Erythroblast (primary cell): ENCODE measurements at regions not wholly inside any gene's neighbourhood (a gene's known extent, or its start where the extent isn't known, plus 50 kb on each side); places are given as distances from the start of the nearest gene placed in this dataset.

ENCODE experiments used
- GATA1 ChIP-seq: IDR thresholded peaks from 2 replicates; pipeline ENCODE4 v1.6.1; 2011; ENCODE audit warnings: low read depth, mild to moderate bottlenecking, control low read depth, low read length, moderate library complexity
- POLR2A ChIP-seq: IDR thresholded peaks from 2 replicates; pipeline ENCODE4 v1.6.1; 2011; ENCODE audit warnings: mild to moderate bottlenecking, low read length

DNA sequence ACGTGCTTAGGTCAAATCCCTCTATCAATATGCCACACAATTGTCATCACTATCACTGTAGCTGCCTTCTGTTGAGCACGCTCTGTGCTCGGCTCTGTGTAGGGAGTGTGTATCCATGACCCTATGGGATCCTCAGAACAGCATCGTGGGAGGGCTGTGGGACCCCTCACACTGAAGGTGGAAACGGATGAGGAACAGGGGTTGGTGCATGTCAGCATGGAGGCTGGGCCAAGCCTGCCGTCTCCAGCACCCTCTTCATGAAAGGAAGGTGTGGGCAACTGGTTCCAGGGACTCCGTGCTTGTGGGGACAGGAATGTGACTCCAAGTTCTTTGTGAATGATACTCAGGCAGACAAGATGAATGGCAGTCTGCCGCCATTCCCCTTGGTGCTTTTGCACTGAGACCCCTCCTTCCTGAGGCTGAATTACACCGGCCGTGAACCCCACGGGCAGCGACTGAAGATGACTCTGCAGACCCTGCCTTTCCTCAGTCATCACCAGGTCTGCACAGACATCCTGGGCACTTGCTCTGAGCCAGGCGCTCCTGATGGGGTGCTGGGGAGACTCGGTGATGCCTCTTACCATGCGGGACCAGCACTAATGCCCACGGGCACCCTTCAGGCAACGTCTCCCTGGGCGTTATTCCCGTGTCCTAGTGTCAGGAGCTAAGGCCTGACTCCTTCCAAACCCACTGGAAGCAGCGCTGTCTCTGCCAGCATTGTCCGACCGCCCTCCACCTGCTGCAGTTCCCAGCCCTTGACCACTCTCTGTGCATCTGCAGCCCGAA, 495.2 kb downstream of the TCERG1L start:
- TF ChIP-seq POLR2A (no peak), GATA1 (no peak)
